HG02623 (cell line): ENCODE measurements at regions not wholly inside any gene's neighbourhood (a gene's known extent, or its start where the extent isn't known, plus 50 kb on each side); places are given as distances from the start of the nearest gene placed in this dataset.
A peak's percentile ranks its signal among the peaks of the same experiment; 100 is the strongest.
"Not testable (repeated sequence)": the region's sequence is repeated elsewhere in the genome, so short reads cannot be mapped to it uniquely, and the experiment has no call there.

Experiments used
- ATAC-seq: cut with Tn5 transposase; IDR thresholded peaks from one replicate; pipeline ENCODE4 v1.9.1; 2021; ENCODE audit warnings: moderate library complexity; ENCODE audit not compliant: unreplicated experiment

GRCh38 chr13:50261130-50261901, 246.1 kb downstream of the KCNRG start:
- no peak for ATAC-seq

- no peak for ATAC-seq
Measured at GRCh38 chr13:50267066-50267465, 251.8 kb downstream of the KCNRG start.

GRCh38 chr13:50267917-50268316, 252.7 kb downstream of the KCNRG start:
- no peak for ATAC-seq

GRCh38 chr13:50268500-50268899, 253.3 kb downstream of the KCNRG start:
- no peak for ATAC-seq

- no peak for ATAC-seq
Measured at GRCh38 chr13:50274181-50274580, 258.9 kb downstream of the KCNRG start.

DNA sequence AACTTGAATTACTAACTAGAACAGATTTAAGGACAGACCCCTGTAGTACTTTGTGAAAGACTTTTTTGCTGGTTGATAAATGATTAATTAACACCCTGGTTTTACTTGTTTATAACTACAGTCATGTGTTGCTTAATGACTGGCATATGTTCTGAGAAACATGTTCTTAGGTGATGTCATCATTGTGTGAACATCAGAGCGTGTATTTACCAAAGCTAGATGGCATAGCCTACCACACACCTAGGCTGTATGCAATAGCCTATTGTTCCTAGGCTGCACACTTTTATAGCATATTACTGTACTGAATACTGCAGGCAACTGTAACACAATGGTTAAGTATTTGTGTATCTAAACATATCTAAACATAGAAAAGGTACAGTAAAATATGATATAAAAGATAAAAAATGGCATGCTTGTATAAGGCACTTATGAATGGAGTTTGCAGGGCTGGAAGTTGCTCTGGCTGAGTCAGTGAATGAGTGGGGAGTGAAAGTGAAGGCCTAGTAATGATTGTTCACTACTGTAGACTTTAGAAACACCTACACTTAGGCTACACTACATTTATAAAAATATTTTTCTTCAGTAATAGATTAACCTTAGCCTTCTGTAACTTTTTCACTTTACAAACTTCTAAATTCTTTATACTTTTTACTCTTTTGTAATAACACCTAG, 260.3 kb downstream of the KCNRG start:
- ATAC-seq, result no peak

GRCh38 chr13:50276550-50276949, 261.3 kb downstream of the KCNRG start:
- ATAC-seq, result no peak

GRCh38 chr13:50277127-50277526, 261.9 kb downstream of the KCNRG start:
- no peak for ATAC-seq

DNA sequence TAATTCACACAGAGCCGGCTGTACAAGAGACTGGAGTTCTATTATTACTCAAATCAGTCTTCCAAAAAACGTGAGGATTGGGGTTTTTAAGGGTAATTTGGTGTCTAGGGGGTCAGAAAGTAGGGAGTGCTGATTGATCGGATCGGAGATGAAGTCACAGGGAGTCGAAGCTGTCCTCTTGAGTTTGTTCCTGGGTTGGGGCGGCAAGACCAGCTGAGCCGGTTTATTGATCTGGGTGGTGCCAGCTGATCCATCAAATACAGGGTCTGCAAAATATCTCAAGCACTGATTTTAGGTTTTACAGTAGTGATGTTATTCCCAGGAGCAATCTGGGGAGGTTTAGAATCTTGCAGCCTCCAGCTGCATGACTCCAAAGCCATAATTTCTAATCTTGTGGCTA, 262.7 kb downstream of the KCNRG start:
- ATAC-seq, result no peak

DNA sequence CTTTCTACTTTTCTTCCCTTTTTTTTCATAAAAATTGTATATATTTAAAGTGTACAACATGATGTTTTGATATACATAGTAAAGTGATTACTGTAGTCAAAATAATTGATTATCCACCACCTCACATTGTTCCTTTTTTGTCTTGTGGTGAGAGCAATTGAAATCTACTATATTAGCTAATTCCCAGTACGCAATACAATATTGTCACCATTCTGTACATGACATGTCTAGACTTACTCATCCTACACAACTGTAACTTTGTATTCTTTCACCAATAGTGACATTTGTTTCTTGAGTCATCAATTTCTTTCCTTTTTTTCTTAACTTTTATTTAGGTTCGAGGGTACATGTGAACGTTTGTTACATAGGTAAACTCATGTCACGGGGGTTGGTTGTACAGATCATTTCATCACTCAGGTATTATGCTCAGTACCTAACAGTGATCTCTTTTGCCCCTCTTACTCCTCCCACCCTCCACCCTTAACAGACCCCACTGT, 265.2 kb downstream of the KCNRG start:
- no peak for ATAC-seq

- no peak for ATAC-seq
Measured at GRCh38 chr13:50282016-50282415, 266.8 kb downstream of the KCNRG start.

GRCh38 chr13:50283017-50283416, 267.8 kb downstream of the KCNRG start:
- no peak for ATAC-seq

- peak; percentile 71 for ATAC-seq
Measured at GRCh38 chr13:50284540-50284939, 269.3 kb downstream of the KCNRG start.

- ATAC-seq, result no peak
Measured at GRCh38 chr13:50285283-50285682, 270.0 kb downstream of the KCNRG start.

DNA sequence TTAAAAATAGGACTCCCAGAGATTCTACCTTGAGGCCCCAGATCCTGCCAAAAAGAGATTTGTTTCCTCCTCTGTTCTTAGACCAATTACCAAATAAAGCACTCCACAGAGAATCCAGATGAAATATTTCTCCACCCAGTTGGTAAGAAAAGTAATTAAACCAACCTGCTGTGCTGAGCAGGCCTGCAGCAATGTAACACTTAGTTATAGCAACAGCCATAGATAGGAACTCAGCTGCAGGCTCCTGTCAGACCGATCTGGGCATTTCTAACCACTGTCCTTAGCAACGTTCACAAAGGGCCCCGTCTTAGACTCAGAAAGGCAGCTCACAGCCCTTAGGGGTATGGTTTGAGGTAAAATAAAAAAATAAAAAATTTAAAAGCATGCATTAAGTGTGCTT, 271.1 kb downstream of the KCNRG start:
- ATAC-seq, result no peak

GRCh38 chr13:50290186-50290585, 274.9 kb downstream of the KCNRG start:
- no peak for ATAC-seq

DNA sequence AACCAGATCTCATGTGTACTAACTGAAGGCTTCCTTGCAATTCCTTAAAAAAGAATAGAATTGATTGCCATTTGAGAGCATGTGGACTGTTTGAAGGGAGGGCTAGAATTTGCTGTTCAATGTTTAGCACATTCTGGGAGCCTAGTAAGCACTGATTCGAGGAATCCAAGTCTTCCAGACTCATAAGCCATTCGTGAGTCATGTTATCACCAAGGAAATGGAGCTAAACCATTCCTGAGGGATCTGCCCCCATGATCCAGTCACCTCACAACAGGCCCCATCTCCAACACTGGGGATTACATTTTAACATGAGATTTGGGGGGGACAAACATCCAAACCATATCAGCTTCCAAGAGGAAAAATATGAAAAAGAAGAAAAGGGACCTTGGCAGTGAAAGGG, 276.4 kb downstream of the KCNRG start:
- ATAC-seq, result no peak

DNA sequence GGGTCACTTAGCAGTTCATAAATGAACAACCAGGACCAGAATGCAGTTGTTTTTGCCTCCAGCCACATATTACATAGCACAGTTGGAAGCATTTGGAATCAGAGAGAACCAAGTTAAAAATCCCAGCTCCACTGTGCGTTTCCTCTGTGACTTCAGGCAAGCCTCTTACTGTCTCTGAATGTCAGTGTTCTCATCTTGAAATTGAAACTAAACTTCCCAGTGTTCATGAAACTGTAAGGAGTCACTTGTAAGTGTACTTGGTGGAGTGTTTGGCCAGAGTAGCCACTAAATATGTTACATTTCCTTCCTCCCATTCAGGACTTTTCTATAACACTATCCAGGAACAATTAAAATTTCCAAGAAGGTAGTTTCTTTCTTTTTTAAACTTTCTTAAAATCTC, 276.8 kb downstream of the KCNRG start:
- no peak for ATAC-seq

DNA sequence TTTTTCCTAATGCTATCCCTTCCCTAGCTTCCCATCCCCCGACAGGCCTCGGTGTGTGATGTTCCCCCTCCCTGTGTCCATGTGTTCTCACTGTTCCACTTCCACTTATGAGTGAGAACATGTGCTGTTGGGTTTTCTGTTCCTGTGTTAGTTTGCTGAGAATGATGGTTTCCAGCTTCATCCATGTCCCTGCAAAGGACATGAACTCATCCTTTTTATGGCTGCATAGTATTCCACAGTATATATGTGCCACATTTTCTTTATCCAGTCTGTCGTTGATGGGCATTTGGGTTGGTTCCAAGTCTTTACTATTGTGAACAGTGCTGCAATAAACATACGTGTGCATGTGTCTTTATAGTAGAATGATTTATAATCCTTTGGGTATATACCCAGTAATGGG, 279.2 kb downstream of the KCNRG start:
- ATAC-seq, result not testable (repeated sequence)

DNA sequence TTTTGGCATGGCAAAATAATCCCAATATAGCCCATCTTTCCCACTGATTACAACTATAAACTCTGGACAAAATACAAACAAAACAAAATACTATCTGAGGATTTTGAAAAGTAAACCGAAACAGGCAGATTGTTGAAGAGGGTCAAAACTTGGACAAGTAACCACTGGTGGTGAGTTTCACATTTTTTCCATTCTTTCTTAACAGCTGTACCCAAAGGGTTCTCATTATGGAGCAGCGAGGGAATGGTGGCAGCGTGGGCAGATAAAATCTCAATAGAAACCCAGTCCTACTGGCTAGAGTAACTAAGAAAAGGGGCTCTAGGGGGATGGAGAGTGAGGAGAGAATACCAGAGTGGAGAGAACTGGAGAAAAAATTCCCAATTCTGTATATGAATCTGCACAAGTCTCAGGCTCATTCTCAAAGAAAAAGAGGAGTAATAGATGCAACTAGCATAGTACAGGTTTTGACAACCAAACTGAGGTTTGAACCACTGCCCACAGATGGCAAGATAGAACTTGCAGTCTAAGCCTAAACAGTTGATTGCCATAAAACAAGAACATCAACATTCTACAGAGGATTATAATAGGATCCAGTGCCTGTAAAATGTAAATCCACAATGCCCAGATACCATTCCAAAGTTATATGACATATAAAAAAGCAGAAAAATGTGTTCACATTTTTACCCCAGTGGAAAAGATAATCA, 284.5 kb downstream of the KCNRG start:
- ATAC-seq, result no peak

GRCh38 chr13:50303963-50304721, 288.9 kb downstream of the KCNRG start:
- ATAC-seq, result no peak
